CD4-positive, alpha-beta T cell (primary cell): ENCODE measurements at regions not wholly inside any gene's neighbourhood (a gene's known extent, or its start where the extent isn't known, plus 50 kb on each side); places are given as distances from the start of the nearest gene placed in this dataset.

ENCODE experiments used
- ATAC-seq: fragments of 200-7000 bp; cut with Tn5 transposase; one replicate; pipeline ENCODE4 v1.10.0; 2022; ENCODE audit warnings: mild to moderate bottlenecking; ENCODE audit not compliant: poor library complexity
- CTCF ChIA-PET: fragments of 350-600 bp; sonication (Branson Sonifier 250); formaldehyde crosslinking; loops from one replicate; lab custom pipeline; 2021; ENCODE audit warnings: antibody characterized with exemption, inconsistent platforms; lab: Charles Lee
- POLR2A ChIA-PET: fragments of 350-600 bp; sonication (Branson Sonifier 250); formaldehyde crosslinking; loops from one replicate; lab custom pipeline; 2021; ENCODE audit warnings: antibody characterized with exemption, inconsistent platforms; lab: Charles Lee
- DNase-seq, 14 experiments: peaks; one replicate each; pipeline ENCODE4 v3.0.0-alpha.2; 2013 to 2020; ENCODE audit warnings: mixed read lengths in 2 of 14
- H3K27ac ChIP-seq, 2 donors: one replicate each; pipeline versions ENCODE4 v1.5.1 to v1.7.0; 2013; ENCODE audit warnings: low read length in 2 of 2, low read depth in 1 of 2, mild to moderate bottlenecking in 1 of 2
- H3K27me3 ChIP-seq, 2 experiments: 1 replicate in 1 of 2; 2 replicates in 1 of 2; pipeline versions ENCODE4 v1.6.1 to v1.7.0; 2013; ENCODE audit warnings: low read length in 2 of 2, control low read depth in 1 of 2, mild to moderate bottlenecking in 1 of 2, moderate library complexity in 1 of 2; ENCODE audit not compliant: insufficient read depth in 2 of 2, control insufficient read depth in 1 of 2
- H3K36me3 ChIP-seq: one replicate; pipeline ENCODE4 v1.6.1; 2013; ENCODE audit warnings: low read length, control low read depth; ENCODE audit not compliant: insufficient read depth
- H3K4me1 ChIP-seq: one replicate; pipeline ENCODE4 v1.6.1; 2013; ENCODE audit warnings: low read length, control low read depth; ENCODE audit not compliant: insufficient read depth
- H3K4me3 ChIP-seq: one replicate; pipeline ENCODE4 v1.5.1; 2013; ENCODE audit warnings: mild to moderate bottlenecking, low read length, moderate library complexity
- H3K9me3 ChIP-seq, 2 experiments: 1 replicate in 1 of 2; 2 replicates in 1 of 2; pipeline versions ENCODE4 v1.6.1 to v1.7.0; 2013; ENCODE audit warnings: low read length in 2 of 2, mild to moderate bottlenecking in 2 of 2, control low read depth in 1 of 2, moderate library complexity in 1 of 2; ENCODE audit not compliant: control insufficient read depth in 1 of 2, insufficient read depth in 1 of 2
- H3K27ac Mint-ChIP-seq: one replicate; pipeline ENCODE4 v1.8.0; 2020; ENCODE audit warnings: mixed read lengths
- H3K27me3 Mint-ChIP-seq: one replicate; pipeline ENCODE4 v1.8.0; 2021; ENCODE audit warnings: mixed read lengths
- H3K36me3 Mint-ChIP-seq: one replicate; pipeline ENCODE4 v1.8.0; 2021; ENCODE audit warnings: low read depth, mixed read lengths
- H3K4me1 Mint-ChIP-seq: one replicate; pipeline ENCODE4 v1.8.0; 2021; ENCODE audit warnings: low read depth, mixed read lengths
- H3K4me3 Mint-ChIP-seq: one replicate; pipeline ENCODE4 v1.8.0; 2020; ENCODE audit warnings: mild to moderate bottlenecking, mixed read lengths
- H3K9me3 Mint-ChIP-seq: one replicate; pipeline ENCODE4 v1.8.0; 2020; ENCODE audit warnings: mixed read lengths
- CTCF ChIP-seq: fragments of 200-600 bp; IDR thresholded peaks from one replicate; pipeline ENCODE4 v1.8.0; 2022; ENCODE audit warnings: antibody characterized with exemption, mild to moderate bottlenecking
- intact Hi-C, 2 experiments: fragments of 100-400 bp; cut with DNase I in 1 of 2; cut with micrococcal nuclease in 1 of 2; formaldehyde crosslinking; loops; one replicate each; pipeline versions ENCODE4 v1.15.1 to v1.9.0; 2023 to 2025; cut with DNase I, micrococcal nuclease

GRCh38 chr11:91188484-91188883, 965.6 kb upstream of the CHORDC1 start:
- TF ChIP-seq CTCF: no peak
- Histone ChIP-seq H3K9me3 (peaks cover 0 to 11% of the 10 kb centered on the region in 2 experiments), H3K4me1 (no peaks in the 10 kb centered on the region), H3K4me3 (no peak overlapping the region), H3K36me3 (no peaks in the 10 kb centered on the region), H3K27ac (no peak overlapping the region), H3K27me3 (no peaks in the 10 kb centered on the region)
- H3K27ac Mint-ChIP-seq: no peak overlapping the region
- H3K4me1 Mint-ChIP-seq: no peaks in the 10 kb centered on the region
- peaks cover 6% of the 10 kb centered on the region for H3K9me3 Mint-ChIP-seq
- CTCF ChIA-PET: no interaction called here
- H3K4me3 Mint-ChIP-seq: no peak overlapping the region
- DNase-seq (no peak), ATAC-seq (no peak)
- no peaks in the 10 kb centered on the region for H3K36me3 Mint-ChIP-seq
- POLR2A ChIA-PET: no interaction called here
- intact Hi-C loops: no loop called here
- H3K27me3 Mint-ChIP-seq: no peaks in the 10 kb centered on the region

DNA sequence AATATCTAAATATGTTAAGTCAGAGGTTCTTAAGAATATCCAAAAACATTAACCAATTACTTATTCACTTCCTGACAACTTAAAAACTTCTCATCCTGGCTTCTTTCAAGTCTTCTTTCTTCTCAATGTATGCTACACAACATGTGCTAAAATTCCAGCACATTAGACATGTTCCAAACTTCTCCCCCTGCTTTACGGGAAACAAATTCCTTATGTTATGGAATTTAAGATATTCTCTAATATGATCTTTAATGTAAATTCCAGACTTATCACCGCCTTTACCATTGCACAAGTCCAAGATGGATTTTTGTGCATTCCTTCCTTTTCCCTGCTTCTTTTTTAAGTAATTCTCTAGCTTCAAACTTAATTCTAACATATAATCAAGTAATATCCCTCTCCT, 964.5 kb upstream of the CHORDC1 start:
- ChIA-PET CTCF (interaction anchor here (0.5 kb wide), 1 partner anchor 41 kb away, joined by 3 read pairs; no protein-coding TSS in a partner anchor), POLR2A (no interaction called here)
- H3K9me3 Mint-ChIP-seq: peaks cover 11% of the 10 kb centered on the region
- intact Hi-C loops: no loop called here
- H3K27me3 Mint-ChIP-seq: no peaks in the 10 kb centered on the region
- H3K36me3 ChIP-seq: no peaks in the 10 kb centered on the region
- TF ChIP-seq CTCF: no peak
- H3K4me1 Mint-ChIP-seq: no peaks in the 10 kb centered on the region
- no peaks in the 10 kb centered on the region for H3K4me1 ChIP-seq
- H3K4me3 ChIP-seq: no peak overlapping the region
- ATAC-seq (no peak), DNase-seq (no peak)
- peaks cover 0 to 11% of the 10 kb centered on the region in 2 experiments for H3K9me3 ChIP-seq
- no peaks in the 10 kb centered on the region for H3K27me3 ChIP-seq
- H3K4me3 Mint-ChIP-seq: no peak overlapping the region
- H3K27ac Mint-ChIP-seq: no peak overlapping the region
- no peaks in the 10 kb centered on the region for H3K36me3 Mint-ChIP-seq
- H3K27ac ChIP-seq: no peak overlapping the region

DNA sequence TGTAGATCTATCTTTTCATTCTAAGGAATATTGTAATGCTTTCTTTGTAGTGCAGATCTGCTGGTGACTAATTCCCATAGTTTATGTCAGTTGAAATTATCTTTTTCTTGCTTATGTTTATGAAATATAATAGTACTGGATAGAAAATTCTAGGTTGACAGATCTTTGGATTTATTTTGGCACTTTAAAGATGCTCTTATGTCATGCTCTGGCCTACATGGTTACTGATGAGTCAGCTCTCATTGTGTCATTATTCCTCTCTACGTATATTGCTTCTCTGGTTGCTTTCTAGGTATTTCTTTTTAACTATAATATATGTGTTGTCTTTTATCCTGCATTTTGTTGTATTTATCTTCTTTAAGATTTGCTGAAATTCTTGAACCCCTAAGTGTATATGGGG, 955.5 kb upstream of the CHORDC1 start:
- DNase-seq: no peak
- Histone ChIP-seq H3K36me3 (no peaks in the 10 kb centered on the region), H3K4me3 (no peak overlapping the region), H3K27me3 (no peaks in the 10 kb centered on the region), H3K4me1 (no peaks in the 10 kb centered on the region), H3K27ac (no peak overlapping the region), H3K9me3 (no peaks in the 10 kb centered on the region)
- no peak for TF ChIP-seq CTCF
- H3K27ac Mint-ChIP-seq: no peak overlapping the region
- no peak overlapping the region for H3K4me3 Mint-ChIP-seq
- POLR2A ChIA-PET: no interaction called here
- no peaks in the 10 kb centered on the region for H3K27me3 Mint-ChIP-seq
- peaks cover 10% of the 10 kb centered on the region for H3K9me3 Mint-ChIP-seq
- H3K4me1 Mint-ChIP-seq: no peaks in the 10 kb centered on the region
- no peak for ATAC-seq
- H3K36me3 Mint-ChIP-seq: no peaks in the 10 kb centered on the region
- CTCF ChIA-PET: no interaction called here
- intact Hi-C loops: no loop called here
